ENCODE measurements at regions not wholly inside any gene's neighbourhood (a gene's known extent, or its start where the extent isn't known, plus 50 kb on each side); places are given as distances from the start of the nearest gene placed in this dataset.
"Not testable (repeated sequence)": the region's sequence is repeated elsewhere in the genome, so short reads cannot be mapped to it uniquely, and the experiment has no call there.

- DNase-seq, result no peak
Observed at GRCh38 chr6:137545073-137545472, 50.9 kb upstream of the OLIG3 start.

GRCh38 chr6:137547186-137547585 lies 53.0 kb upstream of the OLIG3 start:
- DNase-seq, result no peak

GRCh38 chr6:137547601-137548000 lies 53.4 kb upstream of the OLIG3 start:
- DNase-seq, result no peak

GRCh38 chr6:137549106-137549505 lies 54.9 kb upstream of the OLIG3 start:
- DNase-seq, result no peak

- DNase-seq, result no peak
Observed at GRCh38 chr6:137550535-137550934, 56.3 kb upstream of the OLIG3 start.

- DNase-seq, result no peak
Observed at GRCh38 chr6:137552146-137552545, 58.0 kb upstream of the OLIG3 start.

GRCh38 chr6:137552809-137553208 lies 58.6 kb upstream of the OLIG3 start:
- DNase-seq, result no peak

- DNase-seq, result peak; percentile 39
Observed at GRCh38 chr6:137559521-137560183, 65.5 kb upstream of the OLIG3 start.

- no peak for DNase-seq
Observed at GRCh38 chr6:137560184-137560563, 66.0 kb upstream of the OLIG3 start.

- DNase-seq, result no peak
Observed at GRCh38 chr6:137568067-137568466, 73.9 kb upstream of the OLIG3 start.

- no peak for DNase-seq
Observed at GRCh38 chr6:137570393-137570792, 76.2 kb upstream of the OLIG3 start.

- peak; percentile 85 for DNase-seq
Observed at GRCh38 chr6:137571854-137572253, 77.7 kb upstream of the OLIG3 start.

- no peak for DNase-seq
Observed at GRCh38 chr6:137573739-137574138, 79.5 kb upstream of the OLIG3 start.

- DNase-seq, result no peak
Observed at GRCh38 chr6:137579612-137580011, 85.4 kb upstream of the OLIG3 start.

GRCh38 chr6:137581019-137581707 lies 87.0 kb upstream of the OLIG3 start:
- no peak for DNase-seq

GRCh38 chr6:137583519-137583918 lies 89.3 kb upstream of the OLIG3 start:
- DNase-seq, result not testable (repeated sequence)

- no peak for DNase-seq
Observed at GRCh38 chr6:137588472-137588871, 94.3 kb upstream of the OLIG3 start.

GRCh38 chr6:137589067-137589848 lies 95.1 kb upstream of the OLIG3 start:
- peak; percentile 62 for DNase-seq

GRCh38 chr6:137590684-137591083 lies 96.5 kb upstream of the OLIG3 start:
- no peak for DNase-seq

- no peak for DNase-seq
Observed at GRCh38 chr6:137601471-137601870, 107.3 kb upstream of the OLIG3 start.

- no peak for DNase-seq
Observed at GRCh38 chr6:137602313-137603197, 108.4 kb upstream of the OLIG3 start.

GRCh38 chr6:137610702-137611101 lies 116.5 kb upstream of the OLIG3 start:
- DNase-seq, result no peak

GRCh38 chr6:137623293-137623692 lies 129.1 kb upstream of the OLIG3 start:
- no peak for DNase-seq

Measured in stimulated activated CD8-positive, alpha-beta memory T cell treated with anti-CD3 and anti-CD28 coated beads, Interleukin-4, amount 100 ng/mL, for 48 hours (primary cell).